Activated CD8-positive, alpha-beta memory T cell treated with anti-CD3 and anti-CD28 coated beads, Interleukin-2, amount 50 U/mL, for 4 hours (primary cell): ENCODE measurements at regions not wholly inside any gene's neighbourhood (a gene's known extent, or its start where the extent isn't known, plus 50 kb on each side); places are given as distances from the start of the nearest gene placed in this dataset.
"Not testable (repeated sequence)": the region's sequence is repeated elsewhere in the genome, so short reads cannot be mapped to it uniquely, and the experiment has no call there.

Experiments used
- DNase-seq: peaks from one replicate; pipeline ENCODE4 v3.0.0-alpha.2; 2020

DNA sequence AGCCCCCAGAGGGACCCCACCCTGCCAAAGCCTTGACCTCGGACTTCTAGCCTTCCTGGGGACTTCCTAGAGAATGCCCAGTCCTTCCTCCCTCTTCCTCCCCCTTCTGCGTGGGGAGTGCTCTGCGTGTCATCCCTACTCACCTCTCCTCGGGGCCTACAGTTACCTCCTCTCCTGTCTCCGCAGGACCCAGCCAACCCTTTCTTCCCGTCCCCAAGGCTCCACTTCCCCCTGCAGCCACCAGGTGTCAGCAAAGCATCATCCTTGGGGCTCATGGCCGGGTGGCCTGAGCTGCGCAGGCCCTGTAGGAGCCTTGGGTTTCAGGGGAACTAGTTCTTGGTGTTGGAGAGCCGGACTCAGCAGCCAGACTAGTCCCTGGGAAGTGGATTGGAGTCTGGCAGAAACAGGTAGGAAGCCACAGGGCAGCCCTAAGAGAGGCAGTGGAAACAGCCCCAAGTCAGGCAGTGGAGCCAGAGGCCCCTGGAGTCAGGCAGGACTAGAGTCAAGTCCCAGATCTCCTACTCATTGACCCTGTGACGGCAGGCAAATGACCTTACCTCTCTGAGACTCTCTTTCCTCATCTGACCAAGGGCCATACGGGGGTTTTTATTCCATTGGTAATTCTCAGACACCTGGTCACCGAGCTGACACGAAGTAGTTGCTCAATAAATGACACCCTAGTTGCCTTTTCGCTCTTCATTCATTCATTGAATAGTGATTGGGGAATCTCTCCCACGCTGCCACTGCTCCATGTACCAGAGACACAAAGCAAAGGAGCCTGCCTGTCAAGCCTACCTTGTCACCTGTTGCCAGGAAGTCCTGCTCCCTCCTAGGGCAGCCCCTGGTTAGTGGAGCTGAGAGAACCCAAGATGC lies 101.8 kb upstream of the GRK3 start:
- DNase-seq, result peak; percentile 72

DNA sequence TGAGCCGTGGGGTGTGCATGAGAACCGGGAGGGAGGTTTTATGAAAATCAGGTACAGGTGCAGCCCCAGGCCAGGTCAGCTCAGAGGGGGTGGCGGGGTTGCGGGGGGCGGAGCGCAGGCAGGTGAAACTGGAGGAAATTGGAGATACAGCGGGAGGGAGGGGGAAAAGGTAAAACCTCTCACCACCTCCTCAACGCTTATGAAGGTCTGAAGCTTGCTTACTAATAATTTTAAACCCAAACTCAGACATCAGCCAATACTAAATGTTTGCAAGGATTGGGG lies 101.2 kb upstream of the GRK3 start:
- DNase-seq, result not testable (repeated sequence)

GRCh38 chr22:25464326-25464725 lies 100.1 kb upstream of the GRK3 start:
- not testable (repeated sequence) for DNase-seq

DNA sequence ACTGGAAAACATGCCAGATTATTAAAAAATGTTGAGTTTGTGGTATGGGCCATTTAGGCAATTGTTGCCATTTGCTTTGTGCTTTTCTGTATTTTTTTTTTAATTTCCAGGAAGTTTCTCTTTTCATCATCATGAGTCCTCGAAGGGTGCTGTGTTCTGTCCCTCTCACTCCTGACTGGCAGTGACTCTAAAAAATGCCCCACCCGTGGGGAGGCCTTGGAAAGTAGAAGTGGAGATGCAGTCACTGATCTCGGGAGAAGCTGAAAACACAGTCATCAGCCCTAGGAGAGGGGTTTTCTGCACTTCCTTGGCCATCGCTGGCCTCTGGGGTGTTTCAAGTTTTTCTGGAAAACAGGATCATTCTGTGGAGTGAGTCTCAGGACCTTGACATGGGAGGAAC lies 98.5 kb upstream of the GRK3 start:
- DNase-seq, result no peak

GRCh38 chr22:25472382-25472781 lies 92.1 kb upstream of the GRK3 start:
- DNase-seq, result no peak

DNA sequence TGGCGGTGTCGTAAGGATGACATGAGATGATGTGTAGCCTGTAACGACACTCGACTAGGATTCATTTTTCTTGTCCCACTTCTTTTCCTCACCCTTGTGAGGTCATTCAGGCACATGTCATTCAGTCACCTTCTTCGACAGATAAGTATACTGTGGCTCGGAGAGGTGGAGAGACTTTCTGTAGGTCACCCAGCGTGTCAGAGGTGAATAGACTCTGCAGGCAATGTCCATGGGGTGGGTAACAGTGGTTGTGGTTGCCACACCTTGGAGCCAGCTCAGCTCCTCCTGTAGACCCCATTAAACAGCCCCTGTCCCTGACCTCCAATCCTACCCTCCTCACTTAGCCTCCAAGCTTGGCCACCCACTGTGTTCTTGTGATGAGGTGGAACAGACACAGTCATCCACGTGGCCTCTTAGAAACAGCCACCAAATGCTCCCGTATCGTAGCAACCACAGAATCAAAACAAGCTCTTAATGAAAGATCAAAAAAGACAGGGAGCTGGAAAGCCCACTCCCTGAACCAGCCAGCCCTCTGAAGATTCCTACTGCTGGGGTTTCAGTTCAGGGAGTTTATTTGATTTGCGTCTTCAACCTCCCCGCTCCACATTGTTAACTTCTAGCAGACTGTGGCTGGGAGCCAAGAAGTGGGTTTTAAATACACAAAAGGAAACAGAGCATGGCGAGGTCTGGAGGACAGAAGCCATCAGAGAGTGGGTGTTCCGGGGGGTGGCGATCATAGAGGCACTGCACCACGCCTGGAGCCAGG lies 89.0 kb upstream of the GRK3 start:
- no peak for DNase-seq

DNA sequence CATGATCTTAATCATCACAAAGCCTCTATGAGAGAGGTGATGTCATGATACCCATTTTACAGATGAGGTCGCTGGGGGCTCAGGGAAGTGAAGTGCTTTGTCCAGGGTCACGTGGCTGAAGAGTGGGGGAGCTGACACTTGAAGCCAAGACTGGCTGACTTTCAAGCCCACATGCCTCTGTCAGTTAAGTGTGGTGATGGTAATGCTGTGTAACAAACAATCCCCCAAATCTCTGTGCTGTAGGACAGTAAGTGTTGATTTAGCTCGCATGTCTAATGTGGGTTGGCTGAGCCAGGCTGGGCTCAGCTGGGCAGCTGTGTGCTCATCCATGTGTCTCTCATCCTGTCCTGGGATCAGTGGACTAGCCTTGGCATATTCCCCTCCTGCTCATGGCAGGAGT lies 87.1 kb upstream of the GRK3 start:
- DNase-seq, result no peak

DNA sequence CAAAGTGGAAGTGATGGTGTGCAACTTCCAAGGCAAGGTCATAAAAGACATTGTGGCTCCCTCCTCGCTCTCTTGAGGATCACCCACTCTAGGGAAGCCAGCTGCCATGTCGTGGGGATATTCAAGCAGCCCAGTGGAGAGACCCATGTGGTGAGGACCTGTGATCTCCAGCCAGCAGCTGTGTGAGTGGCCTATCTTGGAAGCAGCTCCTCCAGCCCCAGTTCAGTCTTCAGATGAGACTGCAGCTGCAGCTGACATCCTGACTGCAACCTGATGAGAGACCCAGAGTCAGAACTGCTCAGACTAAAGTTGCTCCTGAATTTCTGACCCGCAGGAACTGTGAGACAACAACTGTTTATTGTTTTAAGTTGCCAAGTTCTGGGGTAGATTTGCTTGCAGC lies 86.4 kb upstream of the GRK3 start:
- no peak for DNase-seq

DNA sequence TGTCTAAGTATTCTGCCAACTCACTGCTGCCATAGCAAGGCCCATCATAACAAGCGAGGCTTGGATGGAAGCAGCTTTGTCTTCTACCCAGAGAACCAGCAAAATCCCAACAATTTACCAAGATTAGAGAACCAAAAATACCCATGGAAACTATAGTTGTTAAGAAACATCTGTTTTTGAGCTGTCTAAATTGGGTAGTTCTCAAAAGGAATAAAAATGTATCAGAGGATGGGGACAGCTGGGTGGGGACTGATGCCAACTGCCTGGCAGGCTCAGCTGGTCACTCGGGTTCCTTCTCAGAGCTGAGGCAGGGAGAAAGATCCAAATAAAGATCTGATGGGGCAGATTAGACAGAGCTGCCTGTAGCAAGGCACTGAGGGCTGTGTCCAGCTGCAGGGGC lies 85.9 kb upstream of the GRK3 start:
- DNase-seq, result no peak

DNA sequence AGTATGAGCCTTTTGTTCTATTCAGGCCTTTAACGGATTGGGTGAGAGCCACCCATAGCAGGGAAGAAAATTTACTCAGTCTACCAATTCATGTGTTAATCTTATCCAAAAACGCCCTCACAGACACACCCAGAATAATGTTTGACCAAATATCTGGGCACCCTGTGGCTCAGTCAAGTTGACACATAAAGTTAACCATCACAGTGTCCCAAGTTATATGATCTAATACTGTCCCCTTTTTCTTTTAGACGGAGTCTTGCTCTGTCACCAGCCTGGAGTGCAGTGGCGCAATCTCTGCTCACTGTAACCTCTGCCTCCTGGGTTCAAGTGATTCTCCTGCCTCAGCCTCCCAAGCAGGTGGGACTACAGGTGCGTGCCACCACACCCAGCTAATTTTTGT lies 83.6 kb upstream of the GRK3 start:
- not testable (repeated sequence) for DNase-seq

DNA sequence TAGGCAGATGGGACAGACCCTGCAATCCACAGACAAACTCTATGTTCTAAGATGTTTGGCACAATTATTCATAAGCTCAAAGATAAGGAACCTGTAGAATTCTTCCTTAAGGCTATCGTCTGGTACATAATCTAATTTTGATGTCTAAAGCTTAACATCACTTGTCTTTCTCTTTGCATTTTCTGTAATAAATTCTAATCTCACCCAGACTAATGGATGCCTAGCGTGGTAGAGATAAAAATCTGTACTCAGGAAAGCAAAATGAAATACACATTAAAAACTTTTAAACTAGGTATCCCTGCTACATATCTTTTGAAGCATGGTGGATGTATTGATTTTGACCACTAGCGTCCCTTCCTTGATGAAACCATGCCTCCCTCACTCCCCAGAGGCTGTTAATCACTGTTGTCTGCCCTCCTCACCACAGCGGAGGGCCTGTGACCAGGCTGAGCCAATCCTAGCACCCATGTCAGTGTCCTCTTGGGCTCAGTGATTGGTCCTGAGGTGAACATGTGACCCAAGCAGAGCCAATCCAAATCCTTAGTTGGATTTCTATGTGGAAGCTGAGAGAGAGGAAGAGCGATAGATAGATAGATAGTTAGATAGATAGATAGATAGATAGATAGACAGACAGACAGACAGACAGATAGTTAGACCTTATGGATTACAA lies 82.2 kb upstream of the GRK3 start:
- DNase-seq, result no peak

DNA sequence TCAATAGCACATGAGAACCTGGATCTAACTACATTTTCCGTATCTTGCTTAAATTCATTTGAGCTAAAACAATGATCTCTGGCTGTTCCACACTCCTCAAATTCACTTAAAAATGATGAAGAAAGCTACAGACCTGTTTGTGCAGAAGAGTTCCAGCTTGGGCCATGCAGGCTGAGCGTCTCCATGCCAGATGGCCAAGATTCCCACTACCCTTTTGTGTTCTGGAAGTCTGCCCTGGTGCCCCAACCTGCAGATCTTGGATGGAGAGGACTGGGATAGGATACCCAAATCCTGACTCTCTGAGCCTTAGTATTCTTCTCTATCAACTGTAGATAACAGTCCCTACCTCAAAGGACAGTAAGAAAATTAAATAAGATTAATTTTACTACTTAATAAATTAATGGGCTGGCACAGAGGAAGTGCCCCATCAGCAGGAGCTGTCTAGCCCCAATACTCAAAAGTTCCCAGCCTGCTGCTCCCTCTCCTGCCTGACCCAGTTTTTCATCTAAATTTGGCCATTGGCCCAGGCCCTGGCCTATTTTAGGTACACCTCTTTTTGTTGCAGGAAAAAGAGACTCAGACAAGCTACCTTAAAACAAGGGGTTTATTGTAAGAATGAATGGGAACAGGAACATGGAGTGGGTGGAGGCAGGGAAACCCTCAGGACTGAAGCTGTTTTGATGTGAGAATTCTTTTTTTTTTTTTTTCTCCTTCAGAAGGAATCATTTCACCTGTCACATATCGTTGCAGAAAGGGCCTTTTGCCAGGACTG lies 81.4 kb upstream of the GRK3 start:
- DNase-seq, result no peak

GRCh38 chr22:25483931-25484330 lies 80.5 kb upstream of the GRK3 start:
- DNase-seq, result no peak

DNA sequence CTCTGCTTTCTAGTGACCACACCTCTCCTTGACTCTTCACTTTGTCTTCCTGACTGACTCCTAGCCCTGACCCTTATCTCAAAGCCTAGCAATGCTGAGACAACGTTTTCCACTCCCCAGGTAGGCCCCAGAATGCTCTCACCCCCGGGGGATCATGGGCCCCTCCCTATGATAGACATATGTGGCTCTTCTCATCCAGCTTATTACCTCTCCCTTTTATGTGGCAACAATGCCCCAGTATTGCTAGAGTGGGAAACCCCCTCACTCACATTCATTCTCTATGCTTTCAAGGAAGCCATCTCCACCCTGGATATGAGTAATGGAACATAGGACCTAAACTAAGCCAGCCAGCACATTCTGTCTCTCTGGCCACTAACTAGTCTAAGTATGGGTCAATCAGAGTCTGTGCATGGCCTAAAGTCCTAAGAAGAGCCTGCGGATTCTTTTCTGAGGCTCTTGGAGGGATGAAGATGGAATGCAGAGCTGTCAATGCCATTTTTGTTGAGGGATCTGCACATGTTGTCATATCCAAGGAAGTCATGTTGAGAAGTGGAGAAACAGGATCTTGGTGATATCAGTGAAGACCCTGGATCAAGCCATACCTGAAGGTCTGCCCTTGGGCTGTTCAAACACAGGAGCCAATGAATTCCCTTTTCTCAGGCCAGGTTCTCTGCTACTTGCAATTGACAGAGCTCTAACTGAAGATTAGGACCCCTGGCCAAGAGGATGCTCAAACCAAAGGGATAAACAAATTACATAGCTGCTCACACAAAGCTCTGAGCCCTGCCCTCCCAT lies 79.8 kb upstream of the GRK3 start:
- no peak for DNase-seq

- no peak for DNase-seq
Measured at GRCh38 chr22:25485626-25486545, 78.6 kb upstream of the GRK3 start.

GRCh38 chr22:25487508-25487907 lies 77.0 kb upstream of the GRK3 start:
- DNase-seq, result no peak

- peak; percentile 27 for DNase-seq
Measured at GRCh38 chr22:25488244-25489020, 76.0 kb upstream of the GRK3 start.

GRCh38 chr22:25489947-25490346 lies 74.5 kb upstream of the GRK3 start:
- no peak for DNase-seq

GRCh38 chr22:25490896-25491295 lies 73.6 kb upstream of the GRK3 start:
- no peak for DNase-seq

DNA sequence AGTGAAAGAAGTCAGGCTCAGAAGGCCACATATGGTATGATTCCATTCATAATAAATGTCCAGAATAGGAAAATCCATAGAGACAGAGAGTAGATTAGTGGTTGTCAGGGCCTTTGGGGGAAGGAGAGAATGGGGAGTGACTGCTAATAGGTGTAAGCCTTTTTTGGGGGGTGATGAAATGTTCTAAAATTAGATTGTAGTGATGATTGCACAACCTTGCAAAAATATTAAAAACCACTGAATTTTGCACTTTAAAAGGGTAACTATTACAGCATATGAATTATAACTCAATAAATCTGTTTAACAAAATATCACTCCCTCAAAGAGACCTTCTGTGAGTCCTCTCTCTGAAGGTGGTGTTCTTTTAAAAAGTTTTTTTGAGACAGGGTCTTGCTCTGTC lies 72.3 kb upstream of the GRK3 start:
- DNase-seq, result no peak
